ENCODE measurements at regions not wholly inside any gene's neighbourhood (a gene's known extent, or its start where the extent isn't known, plus 50 kb on each side); places are given as distances from the start of the nearest gene placed in this dataset.

DNA sequence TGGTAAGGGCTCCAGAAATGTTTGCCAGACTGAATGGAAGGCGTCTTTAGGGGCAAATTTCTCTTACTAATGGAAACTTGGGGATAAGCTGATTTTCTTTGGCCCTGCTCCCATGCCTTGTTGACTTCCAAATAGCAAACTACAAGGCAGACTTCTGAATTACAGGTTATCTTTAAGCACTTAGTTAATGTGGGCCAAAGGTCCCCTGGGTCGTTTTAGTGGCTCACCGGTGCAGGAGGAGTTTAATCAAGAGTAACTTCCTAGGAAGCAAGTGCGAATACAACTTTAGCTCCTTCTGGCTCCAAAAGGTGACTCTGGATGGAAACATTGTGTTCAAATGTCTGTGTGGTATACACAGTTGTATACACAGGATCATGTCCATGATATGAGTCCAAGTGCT lies 323.6 kb downstream of the SLITRK2 start:
- TF ChIP-seq, protein P1, sequence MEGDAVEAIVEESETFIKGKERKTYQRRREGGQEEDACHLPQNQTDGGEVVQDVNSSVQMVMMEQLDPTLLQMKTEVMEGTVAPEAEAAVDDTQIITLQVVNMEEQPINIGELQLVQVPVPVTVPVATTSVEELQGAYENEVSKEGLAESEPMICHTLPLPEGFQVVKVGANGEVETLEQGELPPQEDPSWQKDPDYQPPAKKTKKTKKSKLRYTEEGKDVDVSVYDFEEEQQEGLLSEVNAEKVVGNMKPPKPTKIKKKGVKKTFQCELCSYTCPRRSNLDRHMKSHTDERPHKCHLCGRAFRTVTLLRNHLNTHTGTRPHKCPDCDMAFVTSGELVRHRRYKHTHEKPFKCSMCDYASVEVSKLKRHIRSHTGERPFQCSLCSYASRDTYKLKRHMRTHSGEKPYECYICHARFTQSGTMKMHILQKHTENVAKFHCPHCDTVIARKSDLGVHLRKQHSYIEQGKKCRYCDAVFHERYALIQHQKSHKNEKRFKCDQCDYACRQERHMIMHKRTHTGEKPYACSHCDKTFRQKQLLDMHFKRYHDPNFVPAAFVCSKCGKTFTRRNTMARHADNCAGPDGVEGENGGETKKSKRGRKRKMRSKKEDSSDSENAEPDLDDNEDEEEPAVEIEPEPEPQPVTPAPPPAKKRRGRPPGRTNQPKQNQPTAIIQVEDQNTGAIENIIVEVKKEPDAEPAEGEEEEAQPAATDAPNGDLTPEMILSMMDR (conservative IDR thresholded peaks at IDR 0.05; ENCODE audit: low read length) = no peak
- TF ChIP-seq EZH2phosphoT487 (IDR thresholded peaks at IDR 0.05; ENCODE audit: borderline replicate concordance) = no peak
